ENCODE measurements at regions not wholly inside any gene's neighbourhood (a gene's known extent, or its start where the extent isn't known, plus 50 kb on each side); places are given as distances from the start of the nearest gene placed in this dataset.

DNA sequence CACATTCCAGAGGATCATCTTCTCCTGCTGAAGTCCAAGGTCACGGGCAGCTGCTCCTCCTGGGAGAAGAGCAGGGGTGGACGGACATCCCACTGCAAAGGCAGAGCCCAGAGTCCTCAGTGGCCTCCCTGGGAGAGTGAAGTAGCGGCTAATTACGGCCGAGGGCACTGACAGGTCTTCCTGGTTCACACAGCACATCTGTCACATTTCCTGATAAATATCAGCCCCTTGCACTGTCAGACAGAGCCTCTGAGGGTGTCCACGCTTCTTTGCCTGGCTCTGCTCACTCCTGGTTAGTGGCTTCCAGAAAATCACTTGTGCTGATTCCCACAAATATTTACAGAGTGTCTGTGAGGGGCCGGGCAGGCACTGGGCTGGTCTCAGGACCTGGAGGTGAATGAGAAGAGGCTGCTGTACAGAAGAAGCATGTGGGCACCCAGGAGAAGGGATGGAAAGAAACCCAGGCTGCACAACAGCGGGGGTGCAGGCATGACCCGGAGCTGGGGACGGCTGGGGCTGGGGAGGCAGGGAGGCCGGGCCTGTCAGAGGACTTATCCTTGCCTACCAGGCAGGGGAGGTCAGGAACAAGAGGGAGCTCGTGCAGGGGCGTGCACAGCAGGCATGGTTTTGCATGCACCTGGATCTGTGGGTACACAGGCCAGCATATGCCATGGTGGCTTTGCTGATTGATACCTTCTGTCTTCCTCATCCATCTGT, 258.2 kb upstream of the TNRC6C start:
- DNase-seq (ENCODE audit: low read depth): no peak

DNA sequence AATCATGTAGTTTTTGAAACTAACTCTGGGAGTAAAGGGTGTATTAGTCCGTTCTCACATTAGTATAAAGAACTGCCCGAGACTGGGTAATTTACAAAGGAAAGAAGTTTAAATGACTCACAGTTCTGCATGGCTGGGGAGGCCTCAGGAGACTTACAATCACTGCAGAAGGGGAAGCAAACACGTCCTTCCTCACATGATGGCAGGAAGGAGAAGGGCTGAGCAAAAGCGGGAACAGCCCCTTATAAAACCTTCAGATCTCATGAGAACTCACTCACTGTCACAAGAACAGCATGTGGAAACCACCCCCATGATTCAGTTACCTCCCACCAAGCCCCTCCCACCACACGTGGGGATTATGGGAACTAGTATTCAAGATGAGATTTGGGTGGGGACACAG, 256.5 kb upstream of the TNRC6C start:
- DNase-seq (ENCODE audit: low read depth): no peak

DNA sequence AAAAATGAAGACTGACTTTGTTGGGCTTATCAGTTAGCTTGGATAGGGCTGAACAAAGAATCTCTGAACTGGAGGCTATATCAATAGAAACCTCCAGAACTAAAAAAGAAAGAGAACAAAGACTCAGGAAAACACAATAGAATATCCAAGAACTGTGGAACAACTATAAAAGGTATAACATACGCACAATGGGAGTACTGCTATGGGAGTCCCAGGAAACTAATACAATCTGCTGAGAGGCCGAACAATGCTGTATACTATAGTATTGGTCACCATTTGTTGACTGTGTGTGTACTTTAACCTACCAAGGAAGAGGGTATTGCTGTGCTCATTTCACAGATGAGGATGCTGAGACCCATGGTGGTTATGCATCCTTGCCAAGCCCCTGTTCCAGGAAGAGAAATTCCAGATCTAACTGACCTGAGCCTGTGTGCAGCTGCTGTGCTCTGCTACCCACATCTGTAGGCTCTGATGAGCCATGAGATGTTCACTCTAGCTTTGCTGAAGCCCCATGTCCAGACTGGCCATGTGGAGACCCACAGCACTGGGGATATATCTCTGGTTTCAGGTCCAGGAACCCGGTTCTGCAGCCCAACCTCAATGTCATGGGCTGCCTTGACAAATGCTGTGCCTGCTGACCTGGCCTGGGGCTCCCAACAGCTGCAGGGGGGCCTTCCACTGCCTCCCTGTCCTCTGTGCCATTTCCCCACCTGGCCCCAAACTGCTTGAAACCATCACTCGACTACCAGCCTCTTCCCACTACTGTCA, 254.3 kb upstream of the TNRC6C start:
- DNase-seq (ENCODE audit: low read depth): no peak

DNA sequence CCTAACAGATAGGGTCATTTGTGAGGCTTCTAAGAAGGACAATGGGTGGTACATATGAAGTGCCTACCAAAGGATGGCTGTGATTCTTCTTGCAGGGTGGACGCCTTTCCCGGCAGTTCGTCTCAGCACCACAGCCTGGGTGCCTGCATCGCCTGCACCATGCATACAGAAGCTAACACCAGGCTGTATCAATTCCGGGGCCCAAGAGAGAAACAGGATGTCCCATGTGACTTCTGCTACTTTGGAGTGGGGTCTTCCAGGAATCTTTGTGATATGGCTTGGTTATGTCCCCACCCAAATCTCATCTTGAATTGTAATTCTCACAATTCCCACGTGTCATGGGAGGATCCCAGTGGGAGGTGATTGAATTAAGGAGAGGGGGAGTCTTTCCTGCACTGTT, 251.6 kb upstream of the TNRC6C start:
- no peak for DNase-seq (ENCODE audit: low read depth)

DNA sequence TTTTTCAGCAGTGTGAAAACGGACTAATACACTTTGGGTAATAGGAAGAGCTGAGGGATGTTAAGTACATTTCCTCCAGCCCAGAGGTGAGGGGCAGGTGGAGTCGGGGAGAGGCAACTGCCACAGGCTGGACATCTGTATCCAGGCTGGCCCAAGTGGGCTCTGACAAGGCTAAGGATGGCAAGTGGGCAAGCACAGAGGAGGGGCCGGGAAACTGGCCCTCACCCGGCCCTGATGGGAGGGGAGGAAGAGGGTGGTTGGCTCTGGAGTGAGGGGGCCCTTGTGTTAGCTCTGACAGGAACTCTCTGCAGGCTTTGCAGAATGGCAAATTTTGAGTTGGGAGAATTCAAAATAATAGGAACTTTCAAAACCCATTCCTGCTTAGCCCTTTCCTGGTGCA, 251.0 kb upstream of the TNRC6C start:
- DNase-seq (ENCODE audit: low read depth): no peak

DNA sequence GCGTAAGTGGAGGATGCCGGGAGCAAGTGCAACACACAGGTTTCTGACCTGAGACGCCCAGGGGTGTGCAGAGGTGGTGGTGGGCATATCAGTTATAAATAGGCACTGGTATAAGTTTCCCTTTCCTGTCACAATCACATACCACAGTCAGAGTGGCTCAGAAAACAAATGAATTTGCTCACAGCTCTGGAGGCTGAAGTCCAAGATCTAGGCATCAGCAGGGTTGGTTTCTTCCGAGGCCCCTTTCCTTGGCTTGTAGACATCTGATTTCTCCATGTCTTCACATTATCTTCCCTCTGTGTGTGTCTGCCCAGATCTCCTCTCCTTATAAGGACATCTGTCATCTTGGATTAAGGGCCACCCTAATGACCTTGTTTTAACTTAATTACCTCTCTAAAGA, 250.5 kb upstream of the TNRC6C start:
- DNase-seq (ENCODE audit: low read depth): no peak

DNA sequence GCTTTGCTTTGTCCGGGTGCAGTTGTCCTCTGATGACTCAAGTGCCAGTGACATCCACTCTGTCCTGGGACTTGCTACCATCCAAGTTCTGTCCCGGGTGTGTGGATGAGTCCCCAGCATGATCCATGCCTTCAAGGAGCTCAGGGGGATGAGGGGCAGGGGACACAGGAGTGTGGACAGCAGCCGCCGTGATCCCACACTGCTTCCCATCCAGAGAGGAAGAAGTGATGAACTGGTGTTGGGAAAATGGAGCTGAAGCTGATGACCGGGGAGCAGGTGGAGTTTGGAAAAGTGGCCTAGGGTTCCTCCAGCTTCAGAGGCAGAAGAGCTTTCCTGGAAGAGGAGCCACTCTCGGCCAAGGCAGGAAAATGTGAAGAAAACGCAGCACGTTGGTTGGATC, 249.6 kb upstream of the TNRC6C start:
- DNase-seq (ENCODE audit: low read depth): no peak

DNA sequence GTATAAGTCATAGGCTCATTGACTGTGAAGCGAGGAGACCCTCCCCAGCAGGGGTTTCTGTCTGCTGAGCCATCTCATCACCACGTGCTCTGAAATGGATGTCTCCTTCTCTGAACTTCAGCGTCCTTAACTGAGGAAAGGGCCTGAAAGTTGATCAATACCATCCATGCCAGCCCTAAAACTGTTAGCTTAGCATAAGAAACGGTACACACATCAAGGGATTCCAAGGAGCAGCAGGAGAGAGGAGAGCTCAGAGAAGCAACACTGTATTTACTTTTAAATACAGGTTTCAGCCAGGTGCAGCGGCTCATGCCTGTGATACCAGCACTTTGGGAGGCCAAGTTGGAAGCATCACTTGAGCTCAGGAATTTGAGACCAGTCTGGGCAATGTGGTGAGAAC, 248.9 kb upstream of the TNRC6C start:
- DNase-seq (ENCODE audit: low read depth): no peak

DNA sequence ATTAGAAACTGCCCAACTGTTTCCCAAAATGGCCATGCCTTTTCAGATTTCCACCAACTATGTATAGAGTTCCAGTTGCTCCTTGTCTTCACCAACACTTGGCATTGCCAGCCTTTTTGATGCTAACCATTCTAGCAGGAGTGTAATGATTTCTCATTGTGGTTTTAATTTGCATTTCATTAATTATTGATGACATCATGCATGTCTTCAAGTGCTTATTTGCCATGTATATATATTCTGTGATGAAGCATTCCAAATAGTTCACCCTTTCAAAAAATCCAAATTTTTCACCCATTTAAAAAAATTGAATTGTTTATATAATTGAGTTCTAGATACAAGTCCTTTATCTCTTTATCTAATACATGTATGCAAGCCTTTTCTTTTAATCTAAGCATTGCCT, 245.9 kb upstream of the TNRC6C start:
- no peak for DNase-seq (ENCODE audit: low read depth)

DNA sequence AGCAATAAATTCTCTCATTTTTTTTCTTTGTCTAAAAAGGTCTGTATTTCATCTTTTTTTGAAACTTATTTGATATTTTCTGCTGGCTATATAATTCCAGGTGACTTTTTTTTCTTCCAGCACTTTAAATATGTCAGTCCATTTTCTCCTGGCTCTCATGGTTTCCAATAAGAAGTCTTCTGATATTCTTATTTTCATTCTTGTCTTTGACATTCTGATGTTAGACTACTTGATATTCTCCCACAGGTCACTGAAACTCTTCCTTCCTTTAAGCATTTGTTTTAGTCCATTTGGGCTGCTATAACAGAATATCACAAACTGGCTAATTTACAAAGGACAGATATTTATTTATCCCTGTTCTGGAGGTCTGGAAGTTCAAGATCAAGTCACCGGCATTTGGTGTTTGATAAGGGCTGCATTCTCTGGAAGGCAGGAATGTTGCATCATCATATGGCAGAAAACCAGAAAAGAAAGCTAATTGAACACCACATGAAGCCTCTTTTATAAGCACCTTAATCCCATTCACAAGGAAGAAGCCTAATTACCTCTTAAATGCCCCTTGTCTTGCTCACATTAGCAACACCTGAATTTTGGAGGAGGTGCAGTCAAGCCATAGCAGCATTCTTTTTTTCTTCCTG, 242.1 kb upstream of the TNRC6C start:
- DNase-seq (ENCODE audit: low read depth): no peak

DNA sequence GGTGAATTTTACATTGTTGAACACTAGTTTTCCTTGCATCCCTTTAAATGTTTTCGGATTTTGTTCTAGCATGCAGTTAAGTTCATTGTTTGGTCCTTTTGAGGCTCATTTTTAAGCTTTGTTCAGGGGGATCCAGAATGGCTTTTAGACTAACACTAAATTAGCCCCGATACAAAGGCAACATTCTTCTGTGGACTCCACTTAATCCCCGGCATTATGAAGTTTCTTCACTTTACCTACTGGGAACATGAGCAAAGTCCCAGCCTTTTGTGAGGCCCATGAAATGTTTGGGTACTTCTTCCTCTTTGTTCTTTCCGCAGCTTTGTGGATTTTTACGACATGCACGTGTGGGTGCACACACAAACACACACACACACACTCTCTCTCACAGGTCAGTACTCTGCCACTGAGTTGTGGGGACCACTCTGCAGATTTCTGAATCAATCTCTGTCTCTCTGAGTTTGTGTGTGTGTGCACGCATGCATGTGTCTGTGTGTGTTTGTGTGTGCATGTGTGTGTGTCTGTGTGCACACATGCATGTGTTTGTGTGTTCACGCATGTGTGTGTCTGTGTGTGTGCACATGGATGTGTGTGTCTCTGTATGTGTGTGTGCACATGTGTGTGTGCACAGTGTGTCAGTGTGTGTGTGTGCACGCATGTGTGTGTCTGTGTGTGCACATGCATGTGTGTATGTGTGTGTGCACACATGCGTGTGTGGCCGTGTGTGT, 240.4 kb upstream of the TNRC6C start:
- no peak for DNase-seq (ENCODE audit: low read depth)

DNA sequence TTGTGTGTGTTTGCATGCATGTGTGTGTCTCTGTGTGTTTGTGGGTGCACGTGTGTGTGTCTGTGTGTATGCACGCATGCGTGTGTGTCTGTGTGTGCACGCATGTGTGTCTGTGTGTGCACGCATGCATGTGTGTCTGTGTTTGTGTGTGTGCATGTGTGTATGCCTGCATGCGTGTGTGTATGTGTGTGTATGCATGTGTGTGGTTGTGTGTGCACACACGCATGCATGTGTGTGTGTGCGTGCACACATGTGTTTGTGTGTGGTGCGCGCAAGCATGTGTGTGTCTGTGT, 239.9 kb upstream of the TNRC6C start:
- DNase-seq (ENCODE audit: low read depth): no peak

DNA sequence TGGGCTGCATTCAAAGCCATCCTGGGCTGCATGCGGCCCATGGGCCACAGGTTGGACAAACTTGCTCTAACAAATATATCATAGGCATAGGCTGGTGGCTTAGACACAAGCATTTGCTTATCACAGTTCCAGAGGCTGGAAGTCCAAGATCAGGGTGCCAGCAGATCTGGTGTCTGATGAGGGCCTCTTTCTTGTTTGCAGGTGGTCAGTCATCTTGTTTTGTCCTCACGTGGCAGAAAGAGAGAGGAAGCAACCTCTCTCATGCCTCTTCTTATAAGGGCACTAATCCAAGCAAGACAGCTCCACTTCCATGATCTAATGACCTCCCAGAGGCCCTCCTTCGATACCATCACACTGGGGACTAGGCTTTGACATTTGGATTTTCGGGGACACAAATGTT, 238.7 kb upstream of the TNRC6C start:
- DNase-seq (ENCODE audit: low read depth): no peak

DNA sequence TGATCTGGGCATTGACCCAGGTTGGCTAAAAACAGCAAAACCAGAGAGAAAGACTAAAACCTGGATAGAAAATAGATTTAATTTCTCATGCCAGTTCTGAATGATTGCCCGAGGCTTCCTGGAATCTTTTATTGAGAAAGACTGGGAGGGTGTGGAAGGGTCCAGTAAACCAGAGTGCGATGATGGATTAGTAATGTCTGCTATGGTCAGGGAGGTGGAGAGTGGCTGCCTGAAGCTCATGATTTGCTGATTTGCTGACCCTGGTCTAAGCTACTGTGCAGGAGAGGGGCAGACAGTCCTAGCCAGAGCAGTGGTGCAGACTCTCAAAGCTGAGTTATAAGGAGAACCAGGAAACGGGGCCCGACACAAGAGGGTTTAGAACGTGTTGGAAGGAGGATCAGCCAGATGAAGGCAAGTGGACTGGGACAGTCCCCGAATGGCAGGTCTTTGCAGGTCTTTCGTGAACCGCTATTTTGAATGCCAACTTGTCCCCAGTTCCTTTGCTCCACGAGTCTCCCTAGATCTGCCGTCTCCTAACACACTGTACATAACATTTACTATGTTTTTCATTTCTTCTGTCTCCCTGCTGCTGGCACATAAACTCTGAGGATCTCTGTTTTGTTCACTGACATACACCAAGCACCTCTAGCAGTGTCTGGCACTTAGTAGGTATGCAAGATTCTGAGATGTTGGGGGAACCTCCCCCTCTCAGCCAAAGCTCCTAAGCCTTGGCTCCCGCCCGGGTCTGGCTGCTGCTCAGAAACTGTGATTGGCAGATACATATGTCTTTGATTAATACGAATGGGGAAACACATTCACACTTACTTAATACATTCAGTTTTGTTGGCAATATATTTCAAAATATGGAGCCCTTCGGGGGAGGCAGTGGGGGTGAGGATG, 237.3 kb upstream of the TNRC6C start:
- no peak for DNase-seq (ENCODE audit: low read depth)

DNA sequence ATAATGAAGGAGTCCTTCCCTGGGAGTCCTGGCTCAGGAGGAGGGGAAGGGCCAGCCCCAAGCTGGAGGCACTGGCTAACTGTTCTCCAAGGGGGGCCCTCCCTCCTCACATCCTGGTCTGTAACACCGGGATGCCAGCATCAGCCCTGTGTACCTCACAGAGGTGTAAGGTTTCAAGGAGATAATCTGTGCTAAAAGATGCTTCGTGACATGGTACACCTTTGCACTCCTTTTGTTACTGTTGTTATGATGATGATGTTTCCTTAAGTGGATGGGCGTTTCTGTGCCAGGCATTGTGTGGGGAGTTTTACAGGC, 236.7 kb upstream of the TNRC6C start:
- DNase-seq (ENCODE audit: low read depth): no peak

DNA sequence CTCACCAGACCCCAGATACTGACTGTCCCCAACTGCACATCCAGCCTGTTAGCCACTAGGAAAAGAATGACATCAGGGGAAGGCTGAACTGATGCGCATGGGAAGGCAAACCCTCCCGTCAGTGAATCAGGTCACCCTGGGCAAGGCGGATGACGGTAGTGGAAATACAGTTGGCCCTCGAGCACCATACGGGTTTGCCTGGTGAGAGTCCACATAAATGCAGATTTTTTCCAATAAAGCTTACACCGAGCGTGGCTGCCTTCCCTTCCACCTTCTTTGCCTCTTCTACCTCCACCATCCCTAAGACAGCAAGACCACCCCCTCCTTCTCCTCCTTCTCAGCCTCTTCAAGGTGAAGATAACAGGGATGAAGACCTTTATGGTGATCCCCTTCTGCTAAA, 236.1 kb upstream of the TNRC6C start:
- no peak for DNase-seq (ENCODE audit: low read depth)

DNA sequence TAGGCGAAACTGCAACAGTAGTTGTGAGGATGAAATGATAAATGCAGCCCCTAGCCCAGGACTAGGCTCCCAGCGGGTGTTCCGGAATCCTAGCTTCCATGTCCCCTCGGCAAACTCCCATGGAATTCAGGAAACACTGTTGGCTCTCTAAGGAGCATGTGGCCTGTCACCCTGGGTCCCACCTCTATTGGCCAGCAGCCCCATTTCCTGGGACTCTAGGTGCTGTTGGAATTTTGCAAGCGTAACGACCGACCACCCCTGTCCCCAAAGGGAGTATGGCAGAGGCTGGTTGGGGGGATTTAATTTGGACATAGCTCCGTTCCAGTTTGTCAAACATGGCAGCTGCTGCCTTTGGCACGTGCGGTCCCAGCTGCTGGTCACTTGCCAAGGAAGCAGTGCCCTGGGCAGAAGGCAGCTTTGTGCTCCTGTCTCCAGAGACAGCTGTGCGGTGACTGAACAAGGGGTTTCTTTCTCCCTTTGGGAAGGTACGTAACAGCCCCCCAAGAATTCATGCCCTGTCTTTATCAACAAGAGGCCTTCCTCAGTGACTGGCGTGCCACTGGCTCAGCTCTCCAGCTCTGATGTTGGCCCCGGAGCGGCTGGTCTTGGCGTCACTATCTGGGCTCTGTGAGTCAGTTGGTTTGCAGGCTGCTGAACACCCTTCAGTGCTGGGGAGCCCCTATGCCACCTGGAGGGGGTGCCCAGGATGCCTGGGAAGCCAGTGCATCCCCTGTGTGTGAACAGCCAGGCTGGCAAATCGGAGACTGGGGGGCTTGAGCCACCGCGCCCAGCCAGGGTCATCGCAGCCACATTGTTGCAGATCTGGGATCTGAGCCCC, 235.2 kb upstream of the TNRC6C start:
- DNase-seq (ENCODE audit: low read depth): no peak

DNA sequence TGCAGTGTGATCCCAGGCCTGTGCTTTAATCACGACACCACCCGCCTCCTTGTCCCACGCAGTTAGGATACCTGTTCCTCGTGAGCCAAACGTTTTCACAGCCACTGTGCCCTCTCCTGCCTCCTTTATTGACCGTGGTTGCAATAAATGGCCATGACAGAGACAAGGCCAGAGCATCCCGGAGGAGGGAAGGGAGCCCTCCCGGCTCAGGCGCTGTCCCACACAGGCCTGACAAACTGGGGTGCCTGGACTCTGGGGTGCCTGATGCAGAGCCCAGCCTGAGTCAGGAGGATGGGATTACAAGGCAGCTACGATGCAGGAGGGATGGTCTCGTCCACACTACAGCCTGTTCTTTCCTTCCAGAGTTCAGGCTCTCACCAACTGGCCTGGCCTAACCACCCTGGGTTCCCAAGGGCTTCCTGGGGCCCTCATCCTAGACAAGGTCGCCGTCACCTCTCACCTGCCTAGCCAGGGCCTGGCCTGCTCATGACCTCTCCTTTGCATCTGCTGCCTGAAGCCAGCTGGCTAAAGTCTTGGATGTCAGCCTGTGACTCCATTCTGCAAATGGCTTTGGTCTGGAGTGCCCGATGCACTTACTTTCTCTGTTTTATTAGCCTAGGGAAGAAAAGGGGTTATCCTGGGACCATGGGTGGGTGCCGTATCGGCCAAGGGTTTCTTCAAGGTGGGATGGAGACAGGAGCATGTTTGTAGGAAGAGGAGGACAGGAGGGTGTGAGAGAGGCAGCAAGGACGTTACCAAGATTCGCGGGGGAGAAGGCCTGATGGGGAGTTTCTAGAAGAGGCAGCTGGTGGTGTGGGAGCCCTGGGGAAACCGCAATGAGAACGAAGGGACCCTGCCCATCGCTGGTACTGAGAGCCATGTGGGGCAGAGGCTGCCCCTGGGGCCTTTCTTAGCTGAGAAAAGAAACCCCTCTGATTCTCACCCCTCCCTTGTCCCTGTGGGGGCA, 234.3 kb upstream of the TNRC6C start:
- DNase-seq (ENCODE audit: low read depth): no peak

DNA sequence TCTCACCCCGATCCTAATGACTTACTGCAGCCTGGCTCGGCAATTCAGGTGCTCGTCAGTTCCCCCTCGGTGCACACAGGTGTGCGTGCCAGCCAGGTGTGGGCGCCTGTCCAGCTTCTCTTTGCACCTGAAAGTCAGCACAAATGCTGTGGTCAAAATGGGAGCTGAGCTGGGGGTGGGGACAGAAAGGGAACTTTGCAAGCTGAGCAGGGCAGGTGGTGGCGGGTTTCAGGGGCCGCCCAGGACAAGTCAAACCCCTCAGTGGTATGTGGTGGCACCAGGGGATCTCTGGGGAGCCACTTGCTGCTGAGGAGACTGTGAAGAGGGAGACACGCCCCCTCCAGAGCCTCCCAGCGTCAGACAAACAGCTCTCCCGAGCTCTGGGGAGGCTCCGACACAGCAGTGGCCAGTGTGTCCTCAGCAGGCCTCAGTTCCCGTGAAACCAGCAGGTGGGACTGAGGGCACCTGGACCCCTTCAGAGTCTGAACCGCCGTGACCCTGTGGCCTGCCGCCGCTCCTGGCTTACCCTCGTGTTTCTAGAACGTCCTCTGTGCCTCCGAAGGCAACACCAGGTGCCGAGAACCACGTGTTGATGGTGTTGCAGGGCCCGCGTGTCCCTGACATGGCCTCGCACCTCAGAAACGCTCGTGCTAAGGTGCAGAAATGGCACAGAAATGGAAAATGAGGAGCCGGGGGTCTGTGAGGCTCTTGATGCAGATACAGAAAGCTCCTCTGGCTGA, 233.5 kb upstream of the TNRC6C start:
- no peak for DNase-seq (ENCODE audit: low read depth)
